GM21367 (cell line): ENCODE measurements at regions not wholly inside any gene's neighbourhood (a gene's known extent, or its start where the extent isn't known, plus 50 kb on each side); places are given as distances from the start of the nearest gene placed in this dataset.

Experiments
- ATAC-seq: cut with Tn5 transposase; IDR thresholded peaks from one replicate; pipeline ENCODE4 v1.9.1; 2021; ENCODE audit not compliant: unreplicated experiment

DNA sequence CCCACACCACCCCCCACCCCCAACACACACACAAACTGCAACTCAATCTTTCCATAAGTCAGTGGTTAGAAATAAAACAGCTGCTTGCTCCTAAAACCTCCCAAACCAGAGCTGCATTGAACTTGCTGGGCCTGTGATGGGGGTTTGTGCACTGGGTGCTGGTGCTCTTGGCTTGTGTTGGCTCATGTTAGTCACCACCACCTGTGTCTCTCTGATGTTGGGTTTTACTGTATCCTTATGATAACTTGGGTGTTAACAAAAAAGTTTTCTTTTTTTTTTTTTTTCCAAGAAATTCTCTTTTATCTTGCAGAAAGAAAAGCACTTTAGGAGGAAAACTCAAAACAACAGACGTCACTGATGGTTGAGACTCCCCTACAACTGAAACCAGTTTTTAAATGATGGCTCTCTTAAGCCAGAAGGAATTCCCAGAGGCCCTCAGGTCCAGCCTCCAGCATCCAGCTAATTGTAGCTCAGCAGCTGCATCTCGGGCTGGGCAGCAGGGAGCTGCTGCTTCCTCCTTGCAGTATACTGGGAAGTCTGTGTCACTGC, 79.9 kb upstream of the DRD2 start:
- no peak for ATAC-seq

DNA sequence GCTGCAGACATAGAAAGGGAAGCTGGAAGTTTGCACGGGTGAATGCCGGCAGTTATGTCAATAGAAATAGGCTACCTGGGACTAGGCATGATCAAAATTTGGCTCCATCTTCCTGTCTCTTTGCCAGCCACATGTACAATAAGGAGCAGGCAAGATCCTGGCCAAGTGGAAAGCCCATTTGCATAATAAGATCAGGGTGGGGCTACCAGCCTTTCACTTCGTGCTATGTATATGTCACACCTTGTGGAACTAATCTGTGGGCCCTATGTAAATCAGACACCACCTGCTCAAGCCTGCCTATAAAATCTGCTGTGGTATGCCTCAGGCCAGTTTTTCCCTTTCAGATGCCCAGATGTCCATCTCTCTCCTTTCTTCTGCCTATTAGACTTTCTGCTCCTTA, 79.3 kb upstream of the DRD2 start:
- no peak for ATAC-seq

DNA sequence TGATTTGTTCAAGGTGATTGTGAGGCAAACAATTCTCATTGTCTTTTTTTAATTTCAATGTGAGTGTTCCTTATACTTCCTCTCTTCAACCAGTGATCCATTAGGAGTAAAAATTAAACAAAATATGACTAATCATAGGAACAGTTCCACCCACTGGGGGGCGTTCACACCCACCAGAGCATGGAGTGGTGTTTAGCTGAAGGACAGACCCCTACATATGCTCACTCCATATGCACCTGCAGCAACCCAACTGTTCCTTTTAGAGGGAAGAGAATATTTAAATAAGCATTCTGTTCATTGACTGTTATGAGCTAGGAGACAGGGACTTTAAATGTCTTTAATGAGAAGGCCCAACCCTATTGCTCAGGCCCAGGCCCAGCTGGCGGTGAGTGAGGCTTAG, 78.7 kb upstream of the DRD2 start:
- no peak for ATAC-seq

DNA sequence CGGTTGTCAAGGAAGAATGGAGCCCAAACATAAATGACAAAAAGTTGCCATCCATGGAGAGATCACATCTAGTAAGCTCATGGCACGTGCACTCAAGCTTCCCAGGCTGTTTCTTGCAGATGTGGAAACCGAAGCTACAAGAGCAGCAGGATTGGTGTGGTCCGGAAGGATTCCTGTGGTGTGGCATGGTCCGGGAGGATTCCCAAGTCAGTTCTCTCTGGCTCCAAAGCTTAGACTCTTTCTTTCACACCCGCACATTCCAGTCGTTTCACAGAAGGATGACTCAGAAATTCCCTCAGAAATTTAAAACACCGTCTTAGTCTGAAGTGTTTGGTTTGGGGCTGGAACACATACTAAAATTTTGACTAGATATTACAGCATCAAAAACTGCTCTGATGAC, 78.0 kb upstream of the DRD2 start:
- no peak for ATAC-seq

- ATAC-seq: no peak
Measured at GRCh38 chr11:113552271-113552670, 77.1 kb upstream of the DRD2 start.

DNA sequence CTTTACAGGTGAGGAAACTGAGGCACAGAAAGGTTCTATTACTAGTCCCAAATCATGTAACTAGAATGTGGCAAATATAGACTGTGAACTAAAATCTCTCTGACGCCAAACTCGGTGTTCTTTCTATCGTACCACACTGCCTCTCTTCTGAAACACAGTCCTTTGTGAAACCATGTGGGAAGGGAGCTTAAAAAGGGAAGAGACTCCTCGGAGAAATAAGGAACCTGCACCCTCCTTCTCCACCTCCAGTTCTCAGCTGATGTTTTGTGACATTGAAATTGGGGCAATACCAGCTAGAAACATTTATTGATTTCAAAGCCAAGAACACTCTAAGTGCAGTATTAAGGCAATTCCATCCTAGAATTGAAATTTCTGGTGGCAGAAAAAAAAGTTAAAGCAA, 76.4 kb upstream of the DRD2 start:
- no peak for ATAC-seq

- ATAC-seq: no peak
Measured at GRCh38 chr11:113549611-113550578, 74.7 kb upstream of the DRD2 start.

- ATAC-seq: no peak
Measured at GRCh38 chr11:113549061-113549460, 73.9 kb upstream of the DRD2 start.

GRCh38 chr11:113547739-113548138, 72.5 kb upstream of the DRD2 start:
- no peak for ATAC-seq

DNA sequence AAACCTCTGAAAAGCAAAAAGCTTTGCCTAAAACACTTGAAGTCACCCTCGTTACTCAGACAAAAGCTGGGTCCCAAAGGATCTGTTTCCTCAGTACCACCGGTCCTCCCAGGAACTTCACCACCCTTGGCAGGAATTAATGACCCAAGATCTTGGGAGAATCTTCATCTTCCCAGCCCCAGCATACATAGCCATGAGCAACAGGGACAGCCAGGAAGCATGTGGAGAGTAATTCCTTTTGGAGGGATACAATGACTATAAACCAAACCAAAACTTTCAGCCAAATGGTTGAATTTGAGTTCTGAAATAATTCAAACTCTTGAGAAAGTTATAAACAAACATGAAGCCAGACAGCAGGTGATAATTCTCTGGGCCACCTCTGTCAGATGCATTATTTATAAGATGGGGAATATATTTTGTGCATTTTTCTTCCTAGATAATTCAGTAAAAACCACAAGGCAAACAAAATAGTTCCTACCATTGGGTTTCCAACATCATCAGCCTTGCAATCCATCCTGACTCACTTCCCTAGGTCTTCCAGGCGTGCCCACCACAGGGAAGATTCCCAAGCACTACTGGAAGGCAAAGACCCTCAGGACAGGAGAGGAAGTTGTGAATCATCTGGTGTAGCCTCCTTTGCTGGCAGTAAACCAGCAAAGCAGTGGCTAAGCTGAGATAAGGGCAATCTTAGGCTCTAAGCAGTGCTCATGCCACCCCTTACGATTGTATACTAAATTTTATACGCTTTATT, 71.7 kb upstream of the DRD2 start:
- no peak for ATAC-seq

DNA sequence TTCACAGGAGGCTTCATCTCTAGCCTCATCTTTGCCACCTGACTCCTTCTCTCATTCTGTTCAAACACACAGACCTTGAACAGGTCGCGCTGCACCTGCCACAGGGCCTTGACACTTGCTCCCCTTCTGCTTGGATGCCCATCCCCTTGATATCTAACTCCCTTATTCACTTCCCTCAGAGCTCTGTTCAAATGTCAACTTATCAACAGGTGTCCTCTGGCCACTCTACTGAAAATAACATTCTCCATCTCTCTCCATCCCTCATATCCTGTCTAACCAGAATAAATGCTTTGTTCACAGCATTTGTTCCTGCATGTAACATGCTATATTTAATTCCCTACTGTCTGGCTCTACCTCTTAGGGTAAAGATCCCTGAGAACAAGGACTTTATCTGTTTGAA, 67.2 kb upstream of the DRD2 start:
- no peak for ATAC-seq

DNA sequence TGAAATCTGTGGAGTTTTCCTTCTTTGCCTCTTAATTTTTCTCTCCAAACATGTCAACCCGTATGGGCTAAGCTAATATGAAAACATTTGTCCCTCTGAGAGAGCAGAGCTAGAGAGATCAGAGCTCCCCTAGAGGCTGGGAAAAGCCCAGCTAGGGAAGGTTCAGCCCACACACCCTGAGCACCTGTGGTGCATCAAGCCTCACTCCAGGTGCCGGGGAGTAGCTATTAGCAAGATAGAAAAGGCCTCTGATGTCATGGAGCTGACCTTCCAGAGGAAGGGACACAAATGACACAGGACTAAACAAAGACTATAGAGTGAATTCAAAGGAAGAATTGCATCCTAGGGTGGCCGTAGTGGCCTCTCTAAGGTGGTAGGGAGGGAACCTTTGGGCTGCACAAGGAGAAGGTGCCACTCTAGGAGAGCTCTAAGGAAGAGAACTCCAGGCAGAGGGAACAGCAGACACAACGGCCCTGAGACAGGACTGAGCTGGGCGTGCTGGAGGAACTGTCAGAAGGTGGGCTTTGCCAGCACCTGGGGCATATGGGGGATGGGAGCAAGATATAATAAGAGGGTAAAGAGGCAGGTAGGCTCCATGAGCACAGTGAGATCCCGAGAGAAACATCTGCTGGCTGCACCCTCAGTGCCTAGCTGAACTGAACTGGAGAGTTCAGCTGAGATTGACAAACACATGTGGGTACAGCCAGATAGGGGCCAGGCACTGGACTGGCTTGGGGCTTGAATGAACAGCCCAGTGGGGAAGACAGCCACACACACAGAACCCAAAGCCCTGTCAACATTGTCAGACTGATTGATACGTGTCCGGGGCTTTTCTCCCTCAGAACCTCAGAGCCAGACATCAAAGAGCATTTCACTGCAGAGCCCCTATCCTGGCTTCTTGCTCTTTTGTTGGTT, 65.5 kb upstream of the DRD2 start:
- ATAC-seq: no peak

GRCh38 chr11:113538451-113539412, 63.5 kb upstream of the DRD2 start:
- no peak for ATAC-seq

DNA sequence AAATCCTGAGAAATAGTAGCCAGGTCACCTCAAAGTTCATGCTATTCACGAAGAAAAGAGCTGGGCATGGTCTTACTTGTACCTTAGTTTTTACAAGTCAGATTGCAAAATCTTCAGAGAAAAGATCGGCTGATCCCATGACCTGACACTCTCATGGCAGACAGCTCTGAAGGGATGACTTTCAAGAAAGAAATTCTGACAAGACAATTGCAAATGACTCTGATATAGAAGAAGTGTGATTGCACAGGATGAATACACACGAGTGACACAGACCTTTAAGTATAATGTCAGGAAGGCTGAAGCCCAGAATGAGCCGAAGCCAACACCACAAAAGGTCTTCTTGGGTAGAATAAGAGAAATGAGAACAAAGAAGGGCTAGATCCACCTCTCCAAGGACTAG, 59.4 kb upstream of the DRD2 start:
- ATAC-seq: no peak

- no peak for ATAC-seq
Measured at GRCh38 chr11:113533425-113533698, 58.2 kb upstream of the DRD2 start.

DNA sequence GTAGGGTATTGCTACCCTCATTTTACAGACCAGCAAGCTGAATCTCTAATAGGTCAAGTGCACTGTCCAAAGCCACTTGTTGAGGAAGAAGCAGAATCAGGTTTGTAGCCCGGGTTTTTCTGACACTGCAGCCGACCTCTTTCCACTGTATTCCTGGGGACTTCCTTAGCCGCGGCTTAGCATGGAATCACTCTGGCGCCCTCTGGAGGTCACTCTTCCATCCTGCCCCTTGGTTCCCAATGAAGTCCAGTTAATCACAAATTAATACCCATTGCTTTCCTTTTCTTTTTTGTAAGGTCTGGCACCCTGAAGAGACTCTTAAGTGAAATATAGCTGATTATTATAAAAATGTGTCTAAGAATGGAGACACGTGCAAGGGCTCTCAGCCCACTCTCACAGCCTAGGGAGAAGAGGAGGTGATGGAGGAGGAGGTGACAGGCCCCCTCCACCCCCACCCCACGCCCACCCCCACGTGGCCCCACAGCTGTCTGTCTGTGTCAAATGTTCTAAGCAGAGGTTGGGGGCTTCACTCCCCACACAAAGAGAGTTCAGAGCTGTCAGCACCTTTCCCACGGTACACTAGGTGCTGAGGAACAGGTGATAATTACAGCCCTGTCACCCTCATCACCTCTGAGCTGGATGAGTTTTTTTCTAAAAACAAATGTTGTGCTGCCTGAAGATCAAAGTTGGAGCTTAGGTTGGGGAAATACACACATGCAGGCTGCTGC, 57.7 kb upstream of the DRD2 start:
- ATAC-seq: no peak

- ATAC-seq: no peak
Measured at GRCh38 chr11:113531575-113532451, 56.6 kb upstream of the DRD2 start.

DNA sequence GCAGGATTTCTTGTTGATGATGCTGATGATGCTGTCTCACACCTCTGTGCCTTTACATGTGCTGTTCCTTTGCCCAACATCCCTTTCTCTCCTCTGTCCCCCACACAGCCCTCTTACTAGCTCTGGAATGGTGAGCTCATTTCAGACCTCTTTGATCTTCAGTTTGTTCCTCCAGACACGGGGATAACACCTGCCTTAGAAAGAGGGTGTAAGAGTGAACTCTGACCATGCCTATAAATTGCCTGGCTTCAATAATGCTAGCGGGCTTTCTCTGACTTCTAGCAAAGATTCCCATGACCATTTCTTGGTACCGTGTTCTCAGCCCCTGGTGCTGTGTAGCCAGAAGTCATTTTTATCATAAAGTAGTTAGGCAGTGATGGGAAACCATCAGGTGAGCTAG, 55.9 kb upstream of the DRD2 start:
- ATAC-seq: no peak
